ENCODE measurements at regions not wholly inside any gene's neighbourhood (a gene's known extent, or its start where the extent isn't known, plus 50 kb on each side); places are given as distances from the start of the nearest gene placed in this dataset.

- H3K4me1 ChIP-seq (ENCODE audit: control insufficient read depth, insufficient read depth, low read length, poor library complexity, severe bottlenecking), result no peaks in the 10 kb centered on the region
- ATAC-seq (ENCODE audit: low read depth in 2 of 2) (no peak), DNase-seq (no peak)
- Mint-ChIP-seq H3K27ac (no peak overlapping the region), H3K36me3 (no peaks in the 10 kb centered on the region), H3K4me1 (no peaks in the 10 kb centered on the region), H3K4me3 (no peak overlapping the region), H3K27me3 (no peaks in the 10 kb centered on the region), H3K9me3 (peaks cover 0 to 19% (median 4%) of the 10 kb centered on the region in 7 donors)
- H3K36me3 ChIP-seq (ENCODE audit: control insufficient read depth, insufficient read depth, low read length), result no peaks in the 10 kb centered on the region
- H3K27ac ChIP-seq (ENCODE audit: insufficient read depth, low read length, poor library complexity, severe bottlenecking), result no peak overlapping the region
- peaks cover 4% of the 10 kb centered on the region in 2 experiments for H3K9me3 ChIP-seq (ENCODE audit: control insufficient read depth in 2 of 2, low read length in 2 of 2)
- H3K4me3 ChIP-seq (ENCODE audit: low read depth, low read length), result no peak overlapping the region
- H3K27me3 ChIP-seq (ENCODE audit: control insufficient read depth, insufficient read depth, low read length), result no peaks in the 10 kb centered on the region
Measured at GRCh38 chr11:39462506-39462905, 1996.9 kb downstream of the LRRC4C start.

GRCh38 chr11:39461066-39461465, 1998.4 kb downstream of the LRRC4C start:
- Histone ChIP-seq H3K9me3 (ENCODE audit: control insufficient read depth in 2 of 2, low read length in 2 of 2) (peaks cover 2 to 4% of the 10 kb centered on the region in 2 experiments), H3K4me1 (ENCODE audit: control insufficient read depth, insufficient read depth, low read length, poor library complexity, severe bottlenecking) (no peaks in the 10 kb centered on the region), H3K4me3 (ENCODE audit: low read depth, low read length) (no peak overlapping the region), H3K27ac (ENCODE audit: insufficient read depth, low read length, poor library complexity, severe bottlenecking) (no peak overlapping the region), H3K36me3 (ENCODE audit: control insufficient read depth, insufficient read depth, low read length) (no peaks in the 10 kb centered on the region), H3K27me3 (ENCODE audit: control insufficient read depth, insufficient read depth, low read length) (no peaks in the 10 kb centered on the region)
- no peak overlapping the region for H3K27ac Mint-ChIP-seq
- no peak overlapping the region for H3K4me3 Mint-ChIP-seq
- H3K27me3 Mint-ChIP-seq, result no peaks in the 10 kb centered on the region
- H3K4me1 Mint-ChIP-seq, result no peaks in the 10 kb centered on the region
- DNase-seq, result no peak
- no peak for ATAC-seq (ENCODE audit: low read depth in 2 of 2)
- no peaks in the 10 kb centered on the region for H3K36me3 Mint-ChIP-seq
- H3K9me3 Mint-ChIP-seq, result peaks cover 0 to 15% (median 4%) of the 10 kb centered on the region in 7 donors

DNA sequence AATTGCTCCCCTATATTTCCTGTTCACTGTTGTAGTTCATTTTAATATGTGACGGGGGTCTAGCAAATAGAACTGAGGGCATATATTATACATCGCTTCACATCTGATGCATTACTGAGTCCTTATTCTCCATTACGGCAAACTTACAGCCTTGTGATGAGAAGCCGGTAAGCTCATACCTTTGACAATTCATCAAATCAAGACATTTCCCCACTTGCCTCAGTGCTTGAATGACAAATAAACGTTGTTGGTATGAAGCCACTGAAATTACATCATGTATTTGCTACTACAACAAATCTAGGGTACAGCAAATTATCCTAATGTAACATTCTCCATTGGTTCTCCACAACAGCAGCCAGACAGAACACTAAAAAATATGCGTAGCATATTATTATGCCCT, 1999.8 kb downstream of the LRRC4C start:
- ATAC-seq (ENCODE audit: low read depth in 2 of 2) (no peak), DNase-seq (no peak)
- Mint-ChIP-seq H3K36me3 (no peaks in the 10 kb centered on the region), H3K27ac (no peak overlapping the region), H3K4me1 (no peaks in the 10 kb centered on the region), H3K27me3 (no peaks in the 10 kb centered on the region), H3K4me3 (no peak overlapping the region), H3K9me3 (peaks cover 0 to 15% (median 4%) of the 10 kb centered on the region in 7 donors)
- peaks cover 0 to 2% of the 10 kb centered on the region in 2 experiments for H3K9me3 ChIP-seq (ENCODE audit: control insufficient read depth in 2 of 2, low read length in 2 of 2)
- H3K4me3 ChIP-seq (ENCODE audit: low read depth, low read length), result no peak overlapping the region
- no peaks in the 10 kb centered on the region for H3K4me1 ChIP-seq (ENCODE audit: control insufficient read depth, insufficient read depth, low read length, poor library complexity, severe bottlenecking)
- no peaks in the 10 kb centered on the region for H3K36me3 ChIP-seq (ENCODE audit: control insufficient read depth, insufficient read depth, low read length)
- no peak overlapping the region for H3K27ac ChIP-seq (ENCODE audit: insufficient read depth, low read length, poor library complexity, severe bottlenecking)
- H3K27me3 ChIP-seq (ENCODE audit: control insufficient read depth, insufficient read depth, low read length), result no peaks in the 10 kb centered on the region

GRCh38 chr11:39458481-39458880, 2001.0 kb downstream of the LRRC4C start:
- H3K36me3 Mint-ChIP-seq, result no peaks in the 10 kb centered on the region
- H3K4me1 Mint-ChIP-seq, result no peaks in the 10 kb centered on the region
- no peak overlapping the region for H3K4me3 Mint-ChIP-seq
- peaks cover 0 to 2% of the 10 kb centered on the region in 2 experiments for H3K9me3 ChIP-seq (ENCODE audit: control insufficient read depth in 2 of 2, low read length in 2 of 2)
- H3K4me3 ChIP-seq (ENCODE audit: low read depth, low read length), result no peak overlapping the region
- H3K27ac ChIP-seq (ENCODE audit: insufficient read depth, low read length, poor library complexity, severe bottlenecking), result no peak overlapping the region
- no peak for DNase-seq
- H3K27me3 ChIP-seq (ENCODE audit: control insufficient read depth, insufficient read depth, low read length), result no peaks in the 10 kb centered on the region
- H3K27me3 Mint-ChIP-seq, result no peaks in the 10 kb centered on the region
- no peaks in the 10 kb centered on the region for H3K36me3 ChIP-seq (ENCODE audit: control insufficient read depth, insufficient read depth, low read length)
- H3K9me3 Mint-ChIP-seq, result peaks cover 0 to 15% (median 4%) of the 10 kb centered on the region in 7 donors
- ATAC-seq (ENCODE audit: low read depth in 2 of 2), result no peak
- no peak overlapping the region for H3K27ac Mint-ChIP-seq
- no peaks in the 10 kb centered on the region for H3K4me1 ChIP-seq (ENCODE audit: control insufficient read depth, insufficient read depth, low read length, poor library complexity, severe bottlenecking)

GRCh38 chr11:39443424-39444022, 2015.9 kb downstream of the LRRC4C start:
- H3K27ac Mint-ChIP-seq, result no peak overlapping the region
- H3K4me3 ChIP-seq (ENCODE audit: low read depth, low read length), result no peak overlapping the region
- H3K4me1 Mint-ChIP-seq, result no peaks in the 10 kb centered on the region
- H3K27ac ChIP-seq (ENCODE audit: insufficient read depth, low read length, poor library complexity, severe bottlenecking), result no peak overlapping the region
- ATAC-seq (ENCODE audit: low read depth in 2 of 2) (no peak), DNase-seq (no peak)
- peaks cover 0 to 9% (median 2%) of the 10 kb centered on the region in 7 donors for H3K9me3 Mint-ChIP-seq
- no peaks in the 10 kb centered on the region for H3K27me3 ChIP-seq (ENCODE audit: control insufficient read depth, insufficient read depth, low read length)
- H3K36me3 ChIP-seq (ENCODE audit: control insufficient read depth, insufficient read depth, low read length), result no peaks in the 10 kb centered on the region
- H3K9me3 ChIP-seq (ENCODE audit: control insufficient read depth in 2 of 2, low read length in 2 of 2), result peaks cover 0 to 3% of the 10 kb centered on the region in 2 experiments
- H3K4me3 Mint-ChIP-seq, result no peak overlapping the region
- no peaks in the 10 kb centered on the region for H3K27me3 Mint-ChIP-seq
- H3K4me1 ChIP-seq (ENCODE audit: control insufficient read depth, insufficient read depth, low read length, poor library complexity, severe bottlenecking), result no peaks in the 10 kb centered on the region
- no peaks in the 10 kb centered on the region for H3K36me3 Mint-ChIP-seq

DNA sequence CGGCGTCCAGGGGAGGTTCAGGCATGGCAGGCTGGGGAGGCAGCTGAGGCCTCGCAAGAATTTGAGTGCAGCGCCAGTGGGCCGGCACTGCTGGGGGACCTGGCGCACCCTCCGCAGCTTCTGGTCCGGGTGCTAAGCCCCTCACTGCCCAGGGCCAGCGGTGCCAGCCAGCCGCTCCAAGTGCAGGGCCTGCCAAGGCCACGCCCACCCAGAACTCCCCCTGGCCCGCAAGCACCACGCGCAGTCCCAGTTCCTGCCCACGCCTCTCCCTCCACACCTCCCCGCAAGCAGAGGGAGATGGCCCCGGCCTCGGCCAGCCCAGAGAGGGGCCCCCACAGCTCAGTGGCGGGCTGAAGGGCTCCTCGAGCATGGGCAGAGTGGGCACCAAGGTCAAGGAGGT, 2017.3 kb downstream of the LRRC4C start:
- no peaks in the 10 kb centered on the region for H3K27me3 ChIP-seq (ENCODE audit: control insufficient read depth, insufficient read depth, low read length)
- H3K4me3 ChIP-seq (ENCODE audit: low read depth, low read length), result no peak overlapping the region
- H3K36me3 ChIP-seq (ENCODE audit: control insufficient read depth, insufficient read depth, low read length), result no peaks in the 10 kb centered on the region
- no peak for ATAC-seq (ENCODE audit: low read depth in 2 of 2)
- Mint-ChIP-seq H3K4me3 (no peak overlapping the region), H3K36me3 (no peaks in the 10 kb centered on the region), H3K27ac (no peak overlapping the region), H3K27me3 (no peaks in the 10 kb centered on the region), H3K4me1 (no peaks in the 10 kb centered on the region), H3K9me3 (peaks cover 0 to 13% (median 4%) of the 10 kb centered on the region in 7 donors)
- no peak overlapping the region for H3K27ac ChIP-seq (ENCODE audit: insufficient read depth, low read length, poor library complexity, severe bottlenecking)
- no peak for DNase-seq
- no peaks in the 10 kb centered on the region for H3K4me1 ChIP-seq (ENCODE audit: control insufficient read depth, insufficient read depth, low read length, poor library complexity, severe bottlenecking)
- H3K9me3 ChIP-seq (ENCODE audit: control insufficient read depth in 2 of 2, low read length in 2 of 2), result peaks cover 0 to 3% of the 10 kb centered on the region in 2 experiments

DNA sequence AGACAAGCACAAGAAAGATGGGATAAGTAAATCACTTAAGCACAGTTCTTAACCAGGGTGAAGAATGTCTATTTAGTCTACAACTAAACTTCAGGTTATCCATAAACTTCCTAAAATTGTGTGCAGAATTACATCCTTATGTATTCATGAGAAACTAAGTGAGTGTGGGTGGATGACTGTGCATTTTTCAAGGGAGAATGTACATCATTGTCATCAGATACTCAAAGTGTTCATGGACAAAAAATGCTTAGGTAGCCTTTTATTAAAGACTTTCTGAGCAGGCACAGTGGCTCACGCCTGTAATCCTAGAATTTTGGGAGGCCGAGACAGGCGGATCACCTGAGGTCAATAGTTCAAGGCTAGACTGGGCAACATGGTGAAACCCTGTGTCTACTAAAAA, 2023.8 kb downstream of the LRRC4C start:
- no peaks in the 10 kb centered on the region for H3K9me3 ChIP-seq (ENCODE audit: control insufficient read depth in 2 of 2, low read length in 2 of 2)

GRCh38 chr11:39434466-39434865, 2025.0 kb downstream of the LRRC4C start:
- no peak for ATAC-seq (ENCODE audit: low read depth in 2 of 2)
- Mint-ChIP-seq H3K9me3 (peaks cover 0 to 16% (median 2%) of the 10 kb centered on the region in 7 donors), H3K36me3 (no peaks in the 10 kb centered on the region), H3K27ac (no peak overlapping the region), H3K27me3 (no peaks in the 10 kb centered on the region), H3K4me1 (no peaks in the 10 kb centered on the region), H3K4me3 (no peak overlapping the region)
- no peak for DNase-seq
- H3K4me3 ChIP-seq (ENCODE audit: low read depth, low read length), result no peak overlapping the region
- H3K9me3 ChIP-seq (ENCODE audit: control insufficient read depth in 2 of 2, low read length in 2 of 2), result no peaks in the 10 kb centered on the region
- H3K27ac ChIP-seq (ENCODE audit: insufficient read depth, low read length, poor library complexity, severe bottlenecking), result no peak overlapping the region
- no peaks in the 10 kb centered on the region for H3K27me3 ChIP-seq (ENCODE audit: control insufficient read depth, insufficient read depth, low read length)
- H3K4me1 ChIP-seq (ENCODE audit: control insufficient read depth, insufficient read depth, low read length, poor library complexity, severe bottlenecking), result no peaks in the 10 kb centered on the region
- H3K36me3 ChIP-seq (ENCODE audit: control insufficient read depth, insufficient read depth, low read length), result no peaks in the 10 kb centered on the region

More for the DNA sequence above, 2023.8 kb downstream of the LRRC4C start:
- H3K4me3 Mint-ChIP-seq, result no peak overlapping the region
- no peak overlapping the region for H3K27ac Mint-ChIP-seq
- H3K4me1 Mint-ChIP-seq, result no peaks in the 10 kb centered on the region
- no peak for ATAC-seq (ENCODE audit: low read depth in 2 of 2)
- no peaks in the 10 kb centered on the region for H3K36me3 ChIP-seq (ENCODE audit: control insufficient read depth, insufficient read depth, low read length)
- no peaks in the 10 kb centered on the region for H3K27me3 Mint-ChIP-seq
- H3K9me3 Mint-ChIP-seq, result peaks cover 0 to 12% (median 7%) of the 10 kb centered on the region in 7 donors
- H3K27me3 ChIP-seq (ENCODE audit: control insufficient read depth, insufficient read depth, low read length), result no peaks in the 10 kb centered on the region
- H3K4me1 ChIP-seq (ENCODE audit: control insufficient read depth, insufficient read depth, low read length, poor library complexity, severe bottlenecking), result no peaks in the 10 kb centered on the region
- H3K36me3 Mint-ChIP-seq, result no peaks in the 10 kb centered on the region
- no peak overlapping the region for H3K27ac ChIP-seq (ENCODE audit: insufficient read depth, low read length, poor library complexity, severe bottlenecking)
- no peak overlapping the region for H3K4me3 ChIP-seq (ENCODE audit: low read depth, low read length)
- no peak for DNase-seq
